OCI-LY3 (cell line): ENCODE measurements at regions not wholly inside any gene's neighbourhood (a gene's known extent, or its start where the extent isn't known, plus 50 kb on each side); places are given as distances from the start of the nearest gene placed in this dataset.
A peak's percentile ranks its signal among the peaks of the same experiment; 100 is the strongest.

Source experiments
- H2AFZ ChIP-seq: fragments of 200-600, 300-600 bp; shearing (Covaris generic); 2 replicates; pipeline ENCODE4 v1.6.0; 2014; ENCODE audit warnings: antibody characterized with exemption, low read depth, low read length
- H3K27ac ChIP-seq: fragments of 200-600, 300-600 bp; sonication (generic); 2 replicates; pipeline ENCODE4 v1.5.1; 2014; ENCODE audit warnings: mild to moderate bottlenecking, low read length, moderate library complexity, mixed read lengths
- H3K27me3 ChIP-seq: fragments of 200-600, 300-600 bp; sonication (generic); 2 replicates; pipeline ENCODE4 v1.6.1; 2014; ENCODE audit warnings: low read depth, low read length, mixed read lengths
- H3K36me3 ChIP-seq: fragments of 200-600, 300-600 bp; sonication (generic); replicated peaks from 2 replicates; pipeline ENCODE3; 2014; ENCODE audit warnings: low read depth, low read length, mixed read lengths
- H3K4me1 ChIP-seq: fragments of 300-600, 200-600 bp; sonication (generic); 2 replicates; pipeline ENCODE4 v1.6.1; 2014; ENCODE audit warnings: low read length, mixed read lengths
- H3K4me2 ChIP-seq: fragments of 200-600, 300-600 bp; sonication (generic); 2 replicates; pipeline ENCODE4 v1.6.1; 2014; ENCODE audit warnings: low read length, mixed read lengths
- H3K4me3 ChIP-seq: fragments of 300-600, 200-600 bp; sonication (generic); 2 replicates; pipeline ENCODE4 v1.5.1; 2014; ENCODE audit warnings: antibody characterized with exemption, mild to moderate bottlenecking, low read length, moderate library complexity
- H3K79me2 ChIP-seq: fragments of 300-600, 200-600 bp; shearing (Covaris generic); 2 replicates; pipeline ENCODE4 v1.6.1; 2014; ENCODE audit warnings: mild to moderate bottlenecking, low read length, mixed read lengths
- H3K9ac ChIP-seq: fragments of 300-600, 200-600 bp; shearing (Covaris generic); 2 replicates; pipeline ENCODE4 v1.6.0; 2014; ENCODE audit warnings: mild to moderate bottlenecking, low read length, moderate library complexity
- H3K9me3 ChIP-seq: fragments of 200-600, 300-600 bp; shearing (Covaris generic); 2 replicates; pipeline ENCODE4 v1.6.1; 2014; ENCODE audit warnings: low read length, mixed read lengths; ENCODE audit not compliant: insufficient read depth
- H4K20me1 ChIP-seq: fragments of 200-600, 300-600 bp; sonication (generic); 2 replicates; pipeline ENCODE4 v1.6.1; 2016; ENCODE audit warnings: low read length, mixed read lengths; ENCODE audit not compliant: insufficient read depth
- EZH2phosphoT487 ChIP-seq: fragments of 200-600 bp; shearing (Covaris generic); IDR thresholded peaks from 2 replicates; pipeline ENCODE4 v1.6.1; 2018; ENCODE audit warnings: antibody characterized with exemption, mixed run types, low read depth
- TF ChIP-seq, protein P1 (sequence below): fragments of 200-600, 300-600 bp; sonication (generic); IDR thresholded peaks from 2 replicates; pipeline ENCODE4 v1.5.1; 2014; ENCODE audit warnings: antibody characterized with exemption, low read length, low read depth

DNA sequence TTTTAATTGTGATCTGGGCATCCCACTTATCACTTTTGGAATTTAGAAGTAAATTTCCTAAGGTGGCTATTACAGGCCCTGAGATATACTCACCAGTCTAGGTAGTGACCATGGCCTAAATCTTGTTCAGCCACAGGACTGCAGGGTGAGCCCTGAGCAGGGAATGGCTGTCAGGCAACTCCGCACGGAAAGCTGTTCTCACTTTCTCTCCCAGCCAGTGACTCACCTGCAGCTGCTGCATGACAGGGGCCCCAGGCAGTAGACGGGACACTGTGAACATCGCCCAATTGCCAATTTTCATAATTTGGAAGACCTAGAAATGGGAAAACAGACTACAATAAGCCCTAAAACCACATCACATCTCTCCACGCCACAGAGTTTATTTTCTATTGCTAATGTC is 69.6 kb upstream of the TAF1L start:
- no peak overlapping the region for H2AFZ ChIP-seq
- TF ChIP-seq, protein P1, sequence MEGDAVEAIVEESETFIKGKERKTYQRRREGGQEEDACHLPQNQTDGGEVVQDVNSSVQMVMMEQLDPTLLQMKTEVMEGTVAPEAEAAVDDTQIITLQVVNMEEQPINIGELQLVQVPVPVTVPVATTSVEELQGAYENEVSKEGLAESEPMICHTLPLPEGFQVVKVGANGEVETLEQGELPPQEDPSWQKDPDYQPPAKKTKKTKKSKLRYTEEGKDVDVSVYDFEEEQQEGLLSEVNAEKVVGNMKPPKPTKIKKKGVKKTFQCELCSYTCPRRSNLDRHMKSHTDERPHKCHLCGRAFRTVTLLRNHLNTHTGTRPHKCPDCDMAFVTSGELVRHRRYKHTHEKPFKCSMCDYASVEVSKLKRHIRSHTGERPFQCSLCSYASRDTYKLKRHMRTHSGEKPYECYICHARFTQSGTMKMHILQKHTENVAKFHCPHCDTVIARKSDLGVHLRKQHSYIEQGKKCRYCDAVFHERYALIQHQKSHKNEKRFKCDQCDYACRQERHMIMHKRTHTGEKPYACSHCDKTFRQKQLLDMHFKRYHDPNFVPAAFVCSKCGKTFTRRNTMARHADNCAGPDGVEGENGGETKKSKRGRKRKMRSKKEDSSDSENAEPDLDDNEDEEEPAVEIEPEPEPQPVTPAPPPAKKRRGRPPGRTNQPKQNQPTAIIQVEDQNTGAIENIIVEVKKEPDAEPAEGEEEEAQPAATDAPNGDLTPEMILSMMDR = no peak
- no peak for TF ChIP-seq EZH2phosphoT487
- H3K4me3 ChIP-seq = no peak overlapping the region
- peaks cover 34% of the 10 kb centered on the region for H3K4me1 ChIP-seq
- no peaks in the 10 kb centered on the region for H3K79me2 ChIP-seq
- peaks cover 17% of the 10 kb centered on the region; the same call in 1 of the 2 replicates for H3K27me3 ChIP-seq
- H3K4me2 ChIP-seq = peak overlapping the region; percentile 50
- H4K20me1 ChIP-seq = no peaks in the 10 kb centered on the region
- H3K9me3 ChIP-seq = no peaks in the 10 kb centered on the region
- H3K9ac ChIP-seq = no peak overlapping the region
- no peaks in the 10 kb centered on the region for H3K36me3 ChIP-seq
- no peak overlapping the region for H3K27ac ChIP-seq

DNA sequence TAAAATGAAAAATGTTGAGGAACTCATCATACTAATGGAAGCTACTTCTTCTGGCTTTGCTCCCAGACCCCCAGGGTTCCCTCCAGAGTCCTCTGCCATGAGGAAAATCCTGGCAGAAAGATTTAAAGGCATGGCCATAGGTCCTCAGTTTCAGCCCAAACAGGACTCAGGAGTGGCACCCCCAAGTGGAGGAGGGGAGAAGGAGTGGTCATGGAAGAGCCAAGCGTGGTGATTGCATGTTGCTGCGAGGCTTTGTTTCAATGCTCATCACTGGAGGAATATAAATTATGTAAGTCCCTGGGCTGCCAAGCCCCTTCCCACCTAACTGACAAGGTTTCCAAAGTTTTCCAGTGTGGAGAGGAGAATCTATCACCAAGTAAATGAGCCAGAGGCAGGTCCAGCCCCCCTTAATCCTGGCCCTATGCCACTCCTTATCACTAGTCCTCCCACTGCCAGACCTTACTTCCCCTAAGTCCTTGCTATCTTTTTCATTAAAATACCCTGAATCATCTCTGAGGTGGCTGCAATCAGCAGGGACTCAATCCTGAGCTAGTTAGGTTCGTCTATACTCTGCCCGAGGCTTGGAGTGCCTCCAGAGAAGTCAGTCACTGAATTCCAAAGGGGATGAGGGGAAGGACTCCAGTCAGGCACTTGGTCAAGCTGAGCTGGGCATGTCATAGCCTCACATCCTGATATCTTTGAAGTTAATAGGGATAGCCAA is 70.7 kb upstream of the TAF1L start:
- no peak for TF ChIP-seq EZH2phosphoT487
- TF ChIP-seq, protein P1 = peak; percentile 34; the same call in 1 of the 2 replicates
- no peak overlapping the region for H3K27ac ChIP-seq

DNA sequence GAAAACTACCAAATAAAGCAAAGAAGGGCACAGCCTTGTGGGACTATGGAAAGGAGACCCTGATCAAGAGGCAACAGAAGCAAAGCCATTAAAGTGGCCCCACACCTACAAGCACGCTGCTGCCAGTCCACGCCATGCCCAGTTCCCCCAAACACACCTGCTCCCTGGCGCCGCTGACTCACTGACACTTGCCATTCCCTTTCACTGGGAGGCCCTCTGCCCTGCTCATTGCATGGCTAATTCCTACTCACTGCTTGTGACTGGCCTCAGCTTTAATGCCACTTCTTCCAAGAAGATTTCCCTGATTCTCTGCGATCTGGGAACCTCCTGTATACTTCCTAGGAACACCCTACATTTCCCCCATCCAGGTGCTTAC is 71.2 kb upstream of the TAF1L start:
- peaks cover 29% of the 10 kb centered on the region for H3K4me1 ChIP-seq
- H4K20me1 ChIP-seq = no peaks in the 10 kb centered on the region
- H3K4me2 ChIP-seq = no peak overlapping the region
- no peak for TF ChIP-seq EZH2phosphoT487
- TF ChIP-seq, protein P1 = no peak
- H2AFZ ChIP-seq = no peak overlapping the region
- H3K9me3 ChIP-seq = no peaks in the 10 kb centered on the region
- no peak overlapping the region for H3K27ac ChIP-seq
- H3K79me2 ChIP-seq = no peaks in the 10 kb centered on the region
- H3K36me3 ChIP-seq = no peaks in the 10 kb centered on the region
- peaks cover 12% of the 10 kb centered on the region; the same call in 1 of the 2 replicates for H3K27me3 ChIP-seq
- no peak overlapping the region for H3K4me3 ChIP-seq
- no peak overlapping the region for H3K9ac ChIP-seq

More for the DNA sequence above, 70.7 kb upstream of the TAF1L start:
- H3K79me2 ChIP-seq = no peaks in the 10 kb centered on the region
- H3K9me3 ChIP-seq = no peaks in the 10 kb centered on the region
- H2AFZ ChIP-seq = no peak overlapping the region
- peaks cover 12% of the 10 kb centered on the region; the same call in 1 of the 2 replicates for H3K27me3 ChIP-seq
- H3K4me1 ChIP-seq = peaks cover 29% of the 10 kb centered on the region
- H4K20me1 ChIP-seq = no peaks in the 10 kb centered on the region
- 0 out of 2 replicates have a peak overlapping the region, but pooled peaks have one; percentile 50 for H3K4me2 ChIP-seq
- H3K4me3 ChIP-seq = no peak overlapping the region
- H3K9ac ChIP-seq = no peak overlapping the region
- H3K36me3 ChIP-seq = no peaks in the 10 kb centered on the region

DNA sequence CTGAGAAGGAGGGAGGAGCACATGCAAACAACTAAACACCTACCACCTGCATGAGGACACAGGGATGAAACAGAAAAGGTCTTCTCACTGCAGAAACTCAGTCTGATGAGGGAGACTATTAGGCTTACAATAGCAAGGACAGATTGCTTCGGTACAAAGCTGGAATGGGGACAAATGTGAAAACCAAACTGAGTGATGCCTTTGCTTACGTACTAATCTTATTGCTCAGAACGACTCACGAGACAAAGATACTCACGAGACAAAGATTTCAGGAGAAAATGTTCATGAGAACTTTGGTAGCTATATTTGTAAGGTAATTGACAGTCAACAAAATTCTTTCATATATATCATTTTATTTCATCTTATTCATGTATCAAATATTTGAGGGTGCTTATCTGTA is 71.9 kb upstream of the TAF1L start:
- Histone ChIP-seq H3K27me3 (peaks cover 6% of the 10 kb centered on the region; the same call in 1 of the 2 replicates), H3K27ac (no peak overlapping the region), H3K4me1 (peaks cover 29% of the 10 kb centered on the region), H3K4me2 (no peak overlapping the region), H3K4me3 (no peak overlapping the region), H3K9ac (no peak overlapping the region), H3K36me3 (no peaks in the 10 kb centered on the region), H3K79me2 (no peaks in the 10 kb centered on the region), H4K20me1 (no peaks in the 10 kb centered on the region), H3K9me3 (no peaks in the 10 kb centered on the region), H2AFZ (no peak overlapping the region)
- TF ChIP-seq EZH2phosphoT487 = no peak
- TF ChIP-seq, protein P1 = no peak
